ENCODE measurements at regions not wholly inside any gene's neighbourhood (a gene's known extent, or its start where the extent isn't known, plus 50 kb on each side); places are given as distances from the start of the nearest gene placed in this dataset.

- Histone ChIP-seq H3K36me3 (no peaks in the 10 kb centered on the region), H3K9me3 (no peaks in the 10 kb centered on the region), H3K27ac (no peak overlapping the region), H3K27me3 (no peaks in the 10 kb centered on the region), H3K4me3 (no peak overlapping the region), H3K4me1 (no peaks in the 10 kb centered on the region)
- 96% methylated on average over 1 of the region's 1 CpG for WGBS, 2 donors
- ATAC-seq (ENCODE audit: low FRiP score in 2 of 2) = no peak
- TF ChIP-seq POLR2AphosphoS5 (IDR thresholded peaks at IDR 0.05) = no peak
- TF ChIP-seq POLR2A (IDR thresholded peaks at IDR 0.05) = no peak
- no peak for TF ChIP-seq CTCF (IDR thresholded peaks at IDR 0.05)
- TF ChIP-seq EP300 (IDR thresholded peaks at IDR 0.05) = no peak
- no peak for DNase-seq
Measured at GRCh38 chr2:184472481-184472880, 125.8 kb upstream of the ZNF804A start.

- H3K9me3 ChIP-seq = no peaks in the 10 kb centered on the region
- WGBS, 2 donors = 33 to 46% methylated on average over 1 of the region's 1 CpG
- TF ChIP-seq POLR2AphosphoS5 (IDR thresholded peaks at IDR 0.05) (no peak), POLR2A (IDR thresholded peaks at IDR 0.05) (no peak), EP300 (IDR thresholded peaks at IDR 0.05) (no peak), CTCF (IDR thresholded peaks at IDR 0.05) (no peak)
Measured at GRCh38 chr2:184481865-184482264, 116.5 kb upstream of the ZNF804A start.

GRCh38 chr2:184498936-184499335 lies 99.4 kb upstream of the ZNF804A start:
- WGBS, 2 donors = 66 to 71% methylated on average over 2 of the region's 2 CpGs
- H3K9me3 ChIP-seq = no peaks in the 10 kb centered on the region
- H3K4me3 ChIP-seq = no peak overlapping the region
- no peaks in the 10 kb centered on the region for H3K4me1 ChIP-seq
- no peaks in the 10 kb centered on the region for H3K27me3 ChIP-seq
- no peak for DNase-seq
- H3K27ac ChIP-seq = no peak overlapping the region
- no peak for TF ChIP-seq POLR2AphosphoS5 (IDR thresholded peaks at IDR 0.05)
- TF ChIP-seq CTCF (IDR thresholded peaks at IDR 0.05) = no peak
- no peak for TF ChIP-seq POLR2A (IDR thresholded peaks at IDR 0.05)
- TF ChIP-seq EP300 (IDR thresholded peaks at IDR 0.05) = no peak
- ATAC-seq (ENCODE audit: low FRiP score in 2 of 2) = no peak
- H3K36me3 ChIP-seq = no peaks in the 10 kb centered on the region

More at GRCh38 chr2:184481865-184482264, 116.5 kb upstream of the ZNF804A start:
- H3K36me3 ChIP-seq = no peaks in the 10 kb centered on the region
- ATAC-seq (ENCODE audit: low FRiP score in 2 of 2) (no peak), DNase-seq (no peak)
- H3K27me3 ChIP-seq = no peaks in the 10 kb centered on the region
- no peak overlapping the region for H3K4me3 ChIP-seq
- no peak overlapping the region for H3K27ac ChIP-seq
- H3K4me1 ChIP-seq = no peaks in the 10 kb centered on the region

GRCh38 chr2:184504252-184504651 lies 94.1 kb upstream of the ZNF804A start:
- DNase-seq (no peak), ATAC-seq (ENCODE audit: low FRiP score in 2 of 2) (no peak)
- Histone ChIP-seq H3K36me3 (no peaks in the 10 kb centered on the region), H3K27ac (no peak overlapping the region), H3K27me3 (no peaks in the 10 kb centered on the region), H3K4me1 (no peaks in the 10 kb centered on the region), H3K9me3 (no peaks in the 10 kb centered on the region), H3K4me3 (no peak overlapping the region)
- TF ChIP-seq CTCF (IDR thresholded peaks at IDR 0.05) = no peak
- TF ChIP-seq EP300 (IDR thresholded peaks at IDR 0.05) = no peak
- TF ChIP-seq POLR2AphosphoS5 (IDR thresholded peaks at IDR 0.05) = no peak
- no peak for TF ChIP-seq POLR2A (IDR thresholded peaks at IDR 0.05)

- Histone ChIP-seq H3K4me1 (no peaks in the 10 kb centered on the region), H3K9me3 (no peaks in the 10 kb centered on the region), H3K4me3 (no peak overlapping the region), H3K36me3 (no peaks in the 10 kb centered on the region), H3K27ac (no peak overlapping the region), H3K27me3 (no peaks in the 10 kb centered on the region)
- no peak for DNase-seq
- TF ChIP-seq EP300 (IDR thresholded peaks at IDR 0.05) = no peak
- WGBS, 2 donors = 68 to 76% methylated on average over 5 of the region's 5 CpGs
- ATAC-seq (ENCODE audit: low FRiP score in 2 of 2) = no peak
Measured at GRCh38 chr2:184507254-184507653, 91.1 kb upstream of the ZNF804A start.
